K562 (cell line): ENCODE measurements at regions not wholly inside any gene's neighbourhood (a gene's known extent, or its start where the extent isn't known, plus 50 kb on each side); places are given as distances from the start of the nearest gene placed in this dataset.

ENCODE experiments used
- POLR2A ChIP-seq: fragments of 450-650 bp; conservative IDR thresholded peaks from 2 replicates; pipeline ENCODE4 v1.6.1; 2016
- SNRNP70 ChIP-seq: fragments of 200-400 bp; formaldehyde crosslinking; optimal IDR thresholded peaks from 2 replicates; pipeline ENCODE3; 2017; ENCODE audit warnings: low read depth, low read length

DNA sequence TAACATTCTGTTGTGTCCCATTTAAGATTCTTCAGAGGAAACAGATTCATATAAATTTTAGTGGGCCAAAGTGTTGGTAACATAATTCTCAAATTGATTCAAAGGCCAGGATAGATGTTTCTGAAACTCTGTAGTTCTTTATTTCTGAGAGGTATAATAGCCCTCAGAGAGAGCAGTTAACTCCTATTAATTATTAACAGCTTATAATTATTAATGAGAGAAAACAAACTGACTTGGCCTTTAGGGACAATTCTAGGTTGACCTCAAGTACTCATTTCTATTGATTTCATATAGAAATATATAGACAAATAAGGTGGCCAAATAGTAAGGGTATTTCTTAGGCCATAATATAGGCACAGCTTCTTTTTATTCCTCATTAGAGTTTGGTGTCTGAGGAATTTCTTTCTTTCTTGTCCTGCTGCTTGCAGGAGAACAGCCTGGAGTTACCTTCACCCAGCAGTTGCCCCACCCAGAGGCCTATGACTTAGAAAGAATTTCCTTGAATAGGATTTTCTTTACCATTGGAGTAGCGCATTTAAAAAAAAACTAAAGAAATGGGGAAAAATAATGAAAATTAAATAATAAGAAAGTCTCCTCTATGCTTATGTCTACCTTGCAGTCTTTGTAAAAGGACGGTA, 1430.1 kb upstream of the SPRY2 start:
- TF ChIP-seq SNRNP70: no peak
- TF ChIP-seq POLR2A: no peak
